PC-3 (cell line): ENCODE measurements at regions not wholly inside any gene's neighbourhood (a gene's known extent, or its start where the extent isn't known, plus 50 kb on each side); places are given as distances from the start of the nearest gene placed in this dataset.

ENCODE experiments used
- ATAC-seq: fragments of 200-7000 bp; cut with Tn5 transposase; 2 replicates; pipeline ENCODE4 v1.9.1; 2020; ENCODE audit warnings: mild to moderate bottlenecking, moderate library complexity
- BruUV-seq: library from RNA; stranded (reverse); fragments of 400-500 nt; replicated peaks from 2 replicates; lab custom pipeline; 2021; lab: Mats Ljungman, UMichigan
- CTCF ChIA-PET: fragments of 300-600 bp; sonication (Branson Sonifier 250); formaldehyde crosslinking; loops from one replicate; lab custom pipeline; 2022; ENCODE audit warnings: antibody characterized with exemption; lab: Charles Lee
- POLR2A ChIA-PET: fragments of 300-600 bp; sonication (Branson Sonifier 250); formaldehyde crosslinking; loops from one replicate; lab custom pipeline; 2022; ENCODE audit warnings: antibody characterized with exemption; ENCODE audit not compliant: unreplicated experiment; lab: Charles Lee
- DNase-seq: peaks from one replicate; pipeline ENCODE4 v3.0.0-alpha.2; 2015
- H2AFZ ChIP-seq: fragments of 300-600 bp; sonication (generic); 2 replicates; pipeline ENCODE4 v1.6.0; 2016; ENCODE audit warnings: antibody characterized with exemption, low read length
- H3F3A ChIP-seq: fragments of 300-600 bp; sonication (generic); one replicate; pipeline ENCODE4 v1.6.0; 2017; ENCODE audit warnings: antibody characterized with exemption, low read length, control low read depth, mild to moderate bottlenecking; ENCODE audit not compliant: unreplicated experiment
- H3K27ac ChIP-seq: fragments of 300-600 bp; sonication (generic); 2 replicates; pipeline ENCODE4 v1.5.1; 2016; ENCODE audit warnings: mild to moderate bottlenecking, low read length
- H3K27me3 ChIP-seq: fragments of 300-600 bp; sonication (generic); 2 replicates; pipeline ENCODE4 v1.6.1; 2016; ENCODE audit warnings: low read length, mixed read lengths
- H3K36me3 ChIP-seq: fragments of 300-600 bp; sonication (generic); 2 replicates; pipeline ENCODE4 v1.6.1; 2016; ENCODE audit warnings: low read depth, mixed run types, low read length, mixed read lengths
- H3K4me1 ChIP-seq: fragments of 300-600 bp; sonication (generic); 2 replicates; pipeline ENCODE4 v1.5.1; 2016; ENCODE audit warnings: low read length; ENCODE audit not compliant: insufficient read depth
- H3K4me2 ChIP-seq: fragments of 300-600 bp; sonication (generic); 2 replicates; pipeline ENCODE4 v1.6.0; 2016; ENCODE audit warnings: low read length
- H3K4me3 ChIP-seq: fragments of 300-600 bp; sonication (generic); 2 replicates; pipeline ENCODE4 v1.5.1; 2016; ENCODE audit warnings: mild to moderate bottlenecking, low read length, mixed read lengths
- H3K79me2 ChIP-seq: fragments of 300-600 bp; sonication (generic); 2 replicates; pipeline ENCODE4 v1.6.1; 2017; ENCODE audit warnings: low read length, mixed read lengths
- H3K9ac ChIP-seq: fragments of 300-600 bp; sonication (generic); 2 replicates; pipeline ENCODE4 v1.6.0; 2016; ENCODE audit warnings: mild to moderate bottlenecking, low read length
- H3K9me2 ChIP-seq: fragments of 300-600 bp; sonication (generic); replicated peaks from 2 replicates; pipeline ENCODE4 v1.6.1; 2016; ENCODE audit warnings: mixed run types, low read length, mixed read lengths
- H3K9me3 ChIP-seq: fragments of 300-600 bp; sonication (generic); 2 replicates; pipeline ENCODE4 v1.6.1; 2016; ENCODE audit warnings: low read length, mixed read lengths
- H4K20me1 ChIP-seq: fragments of 300-600 bp; sonication (generic); 2 replicates; pipeline ENCODE4 v1.6.1; 2016; ENCODE audit warnings: low read length, mixed read lengths
- EZH2 ChIP-seq: fragments of 300-600 bp; sonication (generic); IDR thresholded peaks from one replicate; pipeline ENCODE4 v1.6.1; 2017; ENCODE audit warnings: antibody characterized with exemption, mild to moderate bottlenecking, low read length; ENCODE audit not compliant: unreplicated experiment
- EZH2phosphoT487 ChIP-seq: fragments of 300-600 bp; sonication (generic); IDR thresholded peaks from 2 replicates; pipeline ENCODE4 v1.6.1; 2018; ENCODE audit warnings: mild to moderate bottlenecking, antibody characterized with exemption, low read length, borderline replicate concordance
- intact Hi-C: fragments of 100-400 bp; cut with micrococcal nuclease; formaldehyde crosslinking; loops from 2 replicates; pipeline ENCODE4 v1.9.0; 2023
- TF ChIP-seq, protein P1 (sequence below): fragments of 300-600 bp; sonication (generic); conservative IDR thresholded peaks from 2 replicates; pipeline ENCODE4 v1.5.1; 2017; ENCODE audit warnings: antibody characterized with exemption, low read depth, mild to moderate bottlenecking, low read length

DNA sequence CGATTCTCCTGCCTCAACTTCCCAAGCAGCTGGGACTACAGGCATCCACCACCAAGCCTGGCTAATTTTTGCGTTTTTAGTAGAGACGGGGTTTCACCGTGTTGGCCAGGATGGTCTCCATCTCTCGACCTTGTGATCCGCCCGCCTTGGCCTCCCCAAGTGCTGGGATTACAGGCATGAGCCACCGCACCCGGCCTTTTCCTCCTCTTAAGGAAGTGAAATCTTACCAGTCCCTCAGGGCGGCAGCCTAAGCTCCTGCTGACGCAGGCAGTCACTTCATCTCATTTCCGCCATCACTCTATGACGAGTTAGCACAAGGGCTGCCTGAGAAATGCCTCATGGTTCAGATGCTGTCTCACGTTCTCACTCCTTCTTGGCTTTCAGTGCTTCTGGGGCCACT, 246.0 kb upstream of the SHH start:
- H3F3A ChIP-seq: no peaks in the 10 kb centered on the region

DNA sequence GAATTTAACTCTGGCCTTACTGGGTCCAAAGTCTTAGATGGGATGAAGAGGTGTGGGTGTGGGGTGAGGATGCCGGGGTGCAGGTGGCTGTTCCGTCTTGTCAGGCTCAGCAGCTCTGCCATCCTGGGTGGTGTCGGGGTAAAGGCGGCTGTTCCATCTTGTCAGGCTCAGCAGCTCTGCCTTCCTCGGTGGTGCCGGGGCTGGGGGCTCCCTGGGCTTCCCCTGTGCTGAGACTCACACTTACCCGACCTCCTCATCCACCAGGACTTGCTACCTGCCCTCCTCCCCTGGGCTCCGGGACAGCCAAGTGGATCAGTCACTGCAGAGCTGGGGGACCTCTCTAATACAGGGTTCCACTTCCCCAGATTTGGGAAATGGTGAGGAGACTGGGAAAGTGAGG, 244.3 kb upstream of the SHH start:
- Histone ChIP-seq H3K27me3 (no peaks in the 10 kb centered on the region), H3K4me3 (no peak overlapping the region), H3K27ac (no peak overlapping the region), H3K4me1 (peaks cover 10% of the 10 kb centered on the region), H3K36me3 (no peaks in the 10 kb centered on the region), H4K20me1 (no peaks in the 10 kb centered on the region), H3K9me2 (no peaks in the 10 kb centered on the region), H3K79me2 (no peaks in the 10 kb centered on the region), H3K9me3 (no peaks in the 10 kb centered on the region), H3K9ac (no peak overlapping the region), H3K4me2 (no peak overlapping the region), H2AFZ (no peak overlapping the region), H3F3A (no peaks in the 10 kb centered on the region)
- DNase-seq: no peak
- POLR2A ChIA-PET: no interaction called here
- CTCF ChIA-PET: no interaction called here
- no peak for ATAC-seq
- intact Hi-C loops: no loop called here
- BruUV-seq: no TSS peak
- TF ChIP-seq EZH2phosphoT487: no peak
- TF ChIP-seq EZH2: no peak
- TF ChIP-seq, protein P1, sequence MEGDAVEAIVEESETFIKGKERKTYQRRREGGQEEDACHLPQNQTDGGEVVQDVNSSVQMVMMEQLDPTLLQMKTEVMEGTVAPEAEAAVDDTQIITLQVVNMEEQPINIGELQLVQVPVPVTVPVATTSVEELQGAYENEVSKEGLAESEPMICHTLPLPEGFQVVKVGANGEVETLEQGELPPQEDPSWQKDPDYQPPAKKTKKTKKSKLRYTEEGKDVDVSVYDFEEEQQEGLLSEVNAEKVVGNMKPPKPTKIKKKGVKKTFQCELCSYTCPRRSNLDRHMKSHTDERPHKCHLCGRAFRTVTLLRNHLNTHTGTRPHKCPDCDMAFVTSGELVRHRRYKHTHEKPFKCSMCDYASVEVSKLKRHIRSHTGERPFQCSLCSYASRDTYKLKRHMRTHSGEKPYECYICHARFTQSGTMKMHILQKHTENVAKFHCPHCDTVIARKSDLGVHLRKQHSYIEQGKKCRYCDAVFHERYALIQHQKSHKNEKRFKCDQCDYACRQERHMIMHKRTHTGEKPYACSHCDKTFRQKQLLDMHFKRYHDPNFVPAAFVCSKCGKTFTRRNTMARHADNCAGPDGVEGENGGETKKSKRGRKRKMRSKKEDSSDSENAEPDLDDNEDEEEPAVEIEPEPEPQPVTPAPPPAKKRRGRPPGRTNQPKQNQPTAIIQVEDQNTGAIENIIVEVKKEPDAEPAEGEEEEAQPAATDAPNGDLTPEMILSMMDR: no peak

More for the DNA sequence above, 246.0 kb upstream of the SHH start:
- Histone ChIP-seq H3K27me3 (no peaks in the 10 kb centered on the region), H3K9me2 (no peaks in the 10 kb centered on the region), H3K9me3 (no peaks in the 10 kb centered on the region), H4K20me1 (no peaks in the 10 kb centered on the region), H3K4me2 (no peak overlapping the region), H3K79me2 (no peaks in the 10 kb centered on the region), H3K4me1 (peaks cover 10% of the 10 kb centered on the region), H3K4me3 (no peak overlapping the region), H2AFZ (no peak overlapping the region), H3K36me3 (no peaks in the 10 kb centered on the region), H3K9ac (no peak overlapping the region), H3K27ac (no peak overlapping the region)
- intact Hi-C loops: no loop called here
- DNase-seq (no peak), ATAC-seq (no peak)
- ChIA-PET CTCF (interaction anchor here (0.6 kb wide), 1 partner anchor 705 kb away, joined by 3 read pairs; no protein-coding TSS in a partner anchor), POLR2A (no interaction called here)
- BruUV-seq: no TSS peak
- no peak for TF ChIP-seq EZH2
- TF ChIP-seq, protein P1: no peak
- no peak for TF ChIP-seq EZH2phosphoT487

DNA sequence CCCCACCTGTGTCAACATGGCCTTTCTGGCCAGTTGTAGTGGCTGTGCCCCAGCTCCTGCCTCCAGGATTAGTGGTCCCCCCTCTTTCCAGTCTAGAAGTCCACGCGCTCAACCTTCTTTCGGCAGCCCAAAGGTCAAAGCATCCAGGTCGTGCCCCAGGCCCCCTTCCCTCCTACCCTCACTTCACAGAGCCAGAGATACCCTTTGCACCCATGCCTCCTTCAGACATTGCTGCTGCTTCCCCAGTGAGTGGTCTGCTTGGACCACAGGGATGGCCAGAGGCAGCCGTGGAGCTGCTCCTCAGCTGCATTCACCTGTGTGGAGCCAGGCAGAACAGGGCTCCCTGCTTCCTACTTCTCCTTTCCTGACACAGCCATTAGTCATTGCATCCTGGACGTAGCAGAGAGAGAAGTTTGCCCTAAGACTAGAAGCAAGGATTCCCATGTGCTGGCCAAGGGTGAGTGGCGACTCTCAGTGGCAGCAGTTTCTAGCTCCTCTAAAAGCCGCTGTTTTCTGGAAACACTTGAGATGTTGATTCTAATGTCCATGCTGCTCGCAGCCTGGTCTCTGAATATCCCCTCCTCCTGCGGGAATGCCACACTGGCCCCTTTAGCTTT, 243.1 kb upstream of the SHH start:
- Histone ChIP-seq H3K9me2 (no peaks in the 10 kb centered on the region), H3K4me3 (no peak overlapping the region), H3K27me3 (no peaks in the 10 kb centered on the region), H3K9me3 (no peaks in the 10 kb centered on the region), H3K9ac (no peak overlapping the region), H4K20me1 (no peaks in the 10 kb centered on the region), H3K27ac (no peak overlapping the region), H3K4me2 (no peak overlapping the region), H3F3A (no peaks in the 10 kb centered on the region), H3K4me1 (peaks cover 10% of the 10 kb centered on the region), H3K79me2 (no peaks in the 10 kb centered on the region), H3K36me3 (no peaks in the 10 kb centered on the region), H2AFZ (0 out of 2 replicates have a peak overlapping the region, but pooled peaks have one; percentile 30)
- intact Hi-C loops: loop anchor here (1.0 kb wide), 3 partner anchors 104 to 240 kb away; no protein-coding TSS in a partner anchor
- ATAC-seq (peak; percentile 99), DNase-seq (peak; percentile 78)
- TF ChIP-seq, protein P1: peak; percentile 51
- no peak for TF ChIP-seq EZH2phosphoT487
- ChIA-PET CTCF (interaction anchor here (0.8 kb wide), 2 partner anchors 101 to 138 kb away, joined by 3 to 4 read pairs; no protein-coding TSS in a partner anchor), POLR2A (no interaction called here)
- BruUV-seq: no TSS peak
